ENCODE measurements at regions not wholly inside any gene's neighbourhood (a gene's known extent, or its start where the extent isn't known, plus 50 kb on each side); places are given as distances from the start of the nearest gene placed in this dataset.
"Not testable (repeated sequence)": the region's sequence is repeated elsewhere in the genome, so short reads cannot be mapped to it uniquely, and the experiment has no call there.

GRCh38 chr7:142507799-142508198 is 241.5 kb upstream of the PRSS1 start:
- DNase-seq, result no peak
- Mint-ChIP-seq H3K9me3 (ENCODE audit: unreplicated experiment) (peaks cover 15% of the 10 kb centered on the region), H3K4me1 (ENCODE audit: low read depth, unreplicated experiment) (peaks cover 52% of the 10 kb centered on the region), H3K36me3 (ENCODE audit: unreplicated experiment) (no peaks in the 10 kb centered on the region), H3K4me3 (ENCODE audit: unreplicated experiment) (no peak overlapping the region), H3K27ac (ENCODE audit: unreplicated experiment) (peak overlapping the region; percentile 85), H3K27me3 (ENCODE audit: unreplicated experiment) (peaks cover 13% of the 10 kb centered on the region)
- no peak for TF ChIP-seq CTCF (IDR thresholded peaks at IDR 0.05; ENCODE audit: partially characterized antibody, unreplicated experiment)

- H3K9me3 Mint-ChIP-seq (ENCODE audit: unreplicated experiment), result peaks cover 17% of the 10 kb centered on the region
- H3K4me1 Mint-ChIP-seq (ENCODE audit: low read depth, unreplicated experiment), result peaks cover 58% of the 10 kb centered on the region
Measured at GRCh38 chr7:142507066-142507465, 242.2 kb upstream of the PRSS1 start.

GRCh38 chr7:142506601-142507000 is 242.7 kb upstream of the PRSS1 start:
- no peak for TF ChIP-seq CTCF (IDR thresholded peaks at IDR 0.05; ENCODE audit: partially characterized antibody, unreplicated experiment)
- H3K27me3 Mint-ChIP-seq (ENCODE audit: unreplicated experiment), result peaks cover 18% of the 10 kb centered on the region
- H3K9me3 Mint-ChIP-seq (ENCODE audit: unreplicated experiment), result peaks cover 17% of the 10 kb centered on the region
- H3K4me1 Mint-ChIP-seq (ENCODE audit: low read depth, unreplicated experiment), result peaks cover 58% of the 10 kb centered on the region
- DNase-seq, result no peak
- peak overlapping the region; percentile 67 for H3K4me3 Mint-ChIP-seq (ENCODE audit: unreplicated experiment)
- H3K27ac Mint-ChIP-seq (ENCODE audit: unreplicated experiment), result peak overlapping the region; percentile 98
- H3K36me3 Mint-ChIP-seq (ENCODE audit: unreplicated experiment), result no peaks in the 10 kb centered on the region

More at GRCh38 chr7:142507066-142507465, 242.2 kb upstream of the PRSS1 start:
- H3K36me3 Mint-ChIP-seq (ENCODE audit: unreplicated experiment); DNase-seq: not testable (repeated sequence)
- peak overlapping the region; percentile 43 for H3K4me3 Mint-ChIP-seq (ENCODE audit: unreplicated experiment)
- peak overlapping the region; percentile 98 for H3K27ac Mint-ChIP-seq (ENCODE audit: unreplicated experiment)
- peaks cover 18% of the 10 kb centered on the region for H3K27me3 Mint-ChIP-seq (ENCODE audit: unreplicated experiment)

- not testable (repeated sequence) for DNase-seq; H3K36me3 Mint-ChIP-seq (ENCODE audit: unreplicated experiment); H3K27ac Mint-ChIP-seq (ENCODE audit: unreplicated experiment); H3K4me3 Mint-ChIP-seq (ENCODE audit: unreplicated experiment)
- peaks cover 13% of the 10 kb centered on the region for H3K9me3 Mint-ChIP-seq (ENCODE audit: unreplicated experiment)
- H3K4me1 Mint-ChIP-seq (ENCODE audit: low read depth, unreplicated experiment), result peaks cover 68% of the 10 kb centered on the region
- peaks cover 15% of the 10 kb centered on the region for H3K27me3 Mint-ChIP-seq (ENCODE audit: unreplicated experiment)
Measured at GRCh38 chr7:142503949-142504348, 245.3 kb upstream of the PRSS1 start.

- H3K4me3 Mint-ChIP-seq (ENCODE audit: unreplicated experiment), result no peak overlapping the region
- no peaks in the 10 kb centered on the region for H3K36me3 Mint-ChIP-seq (ENCODE audit: unreplicated experiment)
- H3K27ac Mint-ChIP-seq (ENCODE audit: unreplicated experiment), result no peak overlapping the region
- TF ChIP-seq CTCF (IDR thresholded peaks at IDR 0.05; ENCODE audit: partially characterized antibody, unreplicated experiment), result no peak
- H3K4me1 Mint-ChIP-seq (ENCODE audit: low read depth, unreplicated experiment), result peaks cover 72% of the 10 kb centered on the region
- peaks cover 12% of the 10 kb centered on the region for H3K27me3 Mint-ChIP-seq (ENCODE audit: unreplicated experiment)
- DNase-seq, result no peak
- H3K9me3 Mint-ChIP-seq (ENCODE audit: unreplicated experiment), result peaks cover 17% of the 10 kb centered on the region
Measured at GRCh38 chr7:142503036-142503435, 245.2 kb upstream of the PRSS58 start.

- H3K27ac Mint-ChIP-seq (ENCODE audit: unreplicated experiment), result no peak overlapping the region
- H3K4me1 Mint-ChIP-seq (ENCODE audit: low read depth, unreplicated experiment), result peaks cover 71% of the 10 kb centered on the region
- H3K9me3 Mint-ChIP-seq (ENCODE audit: unreplicated experiment), result peaks cover 13% of the 10 kb centered on the region
- no peak overlapping the region for H3K4me3 Mint-ChIP-seq (ENCODE audit: unreplicated experiment)
- H3K27me3 Mint-ChIP-seq (ENCODE audit: unreplicated experiment), result peaks cover 8% of the 10 kb centered on the region
- no peak for DNase-seq
- no peaks in the 10 kb centered on the region for H3K36me3 Mint-ChIP-seq (ENCODE audit: unreplicated experiment)
- TF ChIP-seq CTCF (IDR thresholded peaks at IDR 0.05; ENCODE audit: partially characterized antibody, unreplicated experiment), result no peak
Measured at GRCh38 chr7:142501434-142501833, 243.6 kb upstream of the PRSS58 start.
